GM23338 (cell line): ENCODE measurements at regions not wholly inside any gene's neighbourhood (a gene's known extent, or its start where the extent isn't known, plus 50 kb on each side); places are given as distances from the start of the nearest gene placed in this dataset.

Experiments used
- EZH2phosphoT487 ChIP-seq: fragments of 200-600 bp; sonication (generic); IDR thresholded peaks from one replicate; pipeline ENCODE4 v1.8.1; 2018; ENCODE audit warnings: antibody characterized with exemption; ENCODE audit not compliant: unreplicated experiment
- TF ChIP-seq, protein P1 (sequence below), 2 experiments: fragments of 200-600 bp in 1 of 2; sonication (generic) in 1 of 2; conservative IDR thresholded peaks; 2 replicates each; pipeline versions ENCODE4 v1.5.1 to v1.6.1; 2016 to 2017; ENCODE audit warnings: antibody characterized with exemption in 2 of 2, low read depth in 2 of 2, mild to moderate bottlenecking in 2 of 2, moderate library complexity in 1 of 2

GRCh38 chr2:82675186-82675585 lies 1783.9 kb downstream of the SUCLG1 start:
- TF ChIP-seq, protein P1, sequence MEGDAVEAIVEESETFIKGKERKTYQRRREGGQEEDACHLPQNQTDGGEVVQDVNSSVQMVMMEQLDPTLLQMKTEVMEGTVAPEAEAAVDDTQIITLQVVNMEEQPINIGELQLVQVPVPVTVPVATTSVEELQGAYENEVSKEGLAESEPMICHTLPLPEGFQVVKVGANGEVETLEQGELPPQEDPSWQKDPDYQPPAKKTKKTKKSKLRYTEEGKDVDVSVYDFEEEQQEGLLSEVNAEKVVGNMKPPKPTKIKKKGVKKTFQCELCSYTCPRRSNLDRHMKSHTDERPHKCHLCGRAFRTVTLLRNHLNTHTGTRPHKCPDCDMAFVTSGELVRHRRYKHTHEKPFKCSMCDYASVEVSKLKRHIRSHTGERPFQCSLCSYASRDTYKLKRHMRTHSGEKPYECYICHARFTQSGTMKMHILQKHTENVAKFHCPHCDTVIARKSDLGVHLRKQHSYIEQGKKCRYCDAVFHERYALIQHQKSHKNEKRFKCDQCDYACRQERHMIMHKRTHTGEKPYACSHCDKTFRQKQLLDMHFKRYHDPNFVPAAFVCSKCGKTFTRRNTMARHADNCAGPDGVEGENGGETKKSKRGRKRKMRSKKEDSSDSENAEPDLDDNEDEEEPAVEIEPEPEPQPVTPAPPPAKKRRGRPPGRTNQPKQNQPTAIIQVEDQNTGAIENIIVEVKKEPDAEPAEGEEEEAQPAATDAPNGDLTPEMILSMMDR (conservative IDR thresholded peaks at IDR 0.05; ENCODE audit: low read depth in 2 of 2), result no peak
- no peak for TF ChIP-seq EZH2phosphoT487
